SIG-M5 treated with dmso at 0.1 percent for 504 hours (cell line): ENCODE measurements at regions not wholly inside any gene's neighbourhood (a gene's known extent, or its start where the extent isn't known, plus 50 kb on each side); places are given as distances from the start of the nearest gene placed in this dataset.
"Not testable (repeated sequence)": the region's sequence is repeated elsewhere in the genome, so short reads cannot be mapped to it uniquely, and the experiment has no call there.

Experiments used
- DNase-seq: peaks from one replicate; lab custom pipeline; 2025; ENCODE audit not compliant: unreplicated experiment; lab: John Stamatoyannopoulos, UW

DNA sequence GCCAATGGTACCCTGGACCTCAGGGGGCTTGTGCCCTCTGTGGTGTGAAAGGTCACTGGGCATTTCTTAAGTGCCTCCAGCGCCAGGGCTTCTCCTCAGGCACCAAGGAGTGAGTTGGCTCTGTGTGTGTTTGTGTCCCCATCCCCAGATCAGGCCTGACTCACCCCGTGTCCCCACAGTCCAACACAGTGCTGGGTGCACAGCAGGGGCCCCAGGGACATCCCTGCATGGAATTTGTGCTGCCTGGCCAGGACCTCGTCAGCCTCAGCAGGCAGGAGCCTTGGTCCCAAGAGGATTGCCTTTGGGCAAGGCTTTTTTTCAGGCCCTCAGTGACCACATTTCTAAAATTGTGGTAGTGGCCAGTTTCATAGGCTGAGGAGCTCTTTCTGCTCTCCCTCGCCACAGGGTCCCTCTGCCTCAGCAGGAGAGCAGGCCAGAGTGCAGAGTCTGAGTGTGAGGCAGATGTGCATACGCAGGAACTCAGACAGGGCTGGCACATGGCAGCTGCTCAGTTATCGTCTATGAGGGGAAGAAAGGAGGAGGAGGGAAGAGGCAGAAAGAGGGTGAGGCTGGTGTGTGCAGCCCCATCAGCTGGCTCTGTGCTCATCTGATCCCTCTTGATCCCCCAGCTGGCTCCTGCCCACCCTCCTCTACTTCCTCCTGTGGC lies 215.6 kb downstream of the RPLP1 start:
- DNase-seq: no peak

DNA sequence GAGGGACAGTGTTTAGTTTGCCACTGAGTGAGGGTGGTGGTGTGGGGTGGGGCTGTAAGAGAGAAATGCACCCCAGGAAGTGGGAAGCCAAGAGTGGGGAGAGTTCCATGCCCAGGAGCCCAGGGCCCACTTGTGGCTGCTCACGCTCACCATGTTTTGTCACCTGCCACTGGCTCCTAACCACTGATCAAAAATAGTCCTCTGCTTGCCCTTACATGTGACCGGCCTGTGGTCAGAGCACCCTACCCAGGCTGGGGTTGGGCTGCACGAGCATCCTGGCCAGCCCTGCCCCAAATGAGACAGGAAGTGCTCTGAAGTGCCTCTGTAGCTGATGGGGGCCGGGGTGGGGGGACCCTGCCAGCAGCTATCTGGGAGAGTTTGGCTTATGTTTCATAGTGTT lies 216.3 kb downstream of the RPLP1 start:
- DNase-seq: no peak

DNA sequence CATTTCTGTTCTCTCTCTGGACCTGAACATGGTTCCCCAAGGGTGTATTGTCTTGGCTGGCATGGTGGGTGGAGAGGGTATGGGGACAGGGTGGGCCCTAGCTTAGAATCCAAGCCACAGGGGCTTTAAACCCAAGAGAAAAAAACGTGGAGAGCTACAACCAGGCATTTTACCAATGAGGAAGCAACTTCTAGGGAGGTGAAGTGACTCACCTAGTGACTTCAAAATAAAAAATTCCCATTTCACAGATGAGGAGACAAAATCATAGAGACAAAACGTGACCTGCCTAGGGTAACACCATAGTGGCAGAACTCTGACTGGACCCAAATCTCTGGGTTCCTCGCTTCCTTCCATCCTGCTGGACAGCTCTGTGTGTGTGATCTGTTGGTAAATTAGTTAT lies 216.8 kb downstream of the RPLP1 start:
- DNase-seq: no peak

DNA sequence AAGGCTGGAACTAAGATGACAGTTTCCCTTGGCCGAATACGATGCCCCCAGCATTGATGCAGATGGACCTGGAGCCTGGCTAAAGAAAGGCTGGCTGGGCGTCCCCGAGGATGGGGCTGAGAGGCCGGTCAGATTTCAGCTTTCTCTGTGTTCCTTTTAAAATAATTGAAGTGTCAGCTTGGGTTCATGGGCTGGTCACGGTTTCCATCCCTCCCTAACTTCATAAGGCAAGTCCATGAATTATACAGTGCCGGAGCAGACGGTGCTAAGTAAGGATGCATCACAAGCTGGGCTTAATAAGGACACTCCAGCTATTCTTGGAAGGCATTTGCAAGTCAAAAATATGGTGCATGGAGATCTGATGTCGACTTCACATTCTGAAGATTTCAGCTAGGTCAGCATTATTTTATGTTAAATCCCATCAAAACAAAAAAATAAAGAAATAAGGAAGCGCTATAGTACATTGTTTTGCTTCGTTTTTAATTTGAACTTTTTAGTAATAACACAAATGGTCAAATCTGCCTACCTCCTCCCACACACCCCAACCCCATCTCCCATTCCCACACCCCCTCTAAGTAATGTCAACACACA lies 220.8 kb downstream of the RPLP1 start:
- DNase-seq: no peak

DNA sequence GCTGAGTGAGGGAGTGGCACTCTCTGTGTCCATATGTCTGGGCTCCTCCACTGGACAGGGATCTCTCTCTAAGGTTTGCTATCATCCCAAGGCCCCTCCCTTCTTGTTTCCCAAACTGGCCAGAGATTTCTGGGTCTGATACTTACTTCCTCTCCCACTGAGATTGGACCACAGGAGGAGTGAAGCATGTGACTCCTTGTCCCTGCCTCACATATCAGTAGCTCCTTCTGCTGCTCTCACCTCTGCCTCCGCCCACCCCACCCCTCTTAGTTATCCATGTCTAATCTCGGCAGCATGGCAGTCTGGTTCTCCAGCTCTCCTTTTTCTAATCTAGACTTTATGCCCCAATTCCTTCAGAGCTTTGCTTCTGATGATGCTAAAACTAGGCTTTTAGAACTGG lies 223.1 kb downstream of the RPLP1 start:
- no peak for DNase-seq

DNA sequence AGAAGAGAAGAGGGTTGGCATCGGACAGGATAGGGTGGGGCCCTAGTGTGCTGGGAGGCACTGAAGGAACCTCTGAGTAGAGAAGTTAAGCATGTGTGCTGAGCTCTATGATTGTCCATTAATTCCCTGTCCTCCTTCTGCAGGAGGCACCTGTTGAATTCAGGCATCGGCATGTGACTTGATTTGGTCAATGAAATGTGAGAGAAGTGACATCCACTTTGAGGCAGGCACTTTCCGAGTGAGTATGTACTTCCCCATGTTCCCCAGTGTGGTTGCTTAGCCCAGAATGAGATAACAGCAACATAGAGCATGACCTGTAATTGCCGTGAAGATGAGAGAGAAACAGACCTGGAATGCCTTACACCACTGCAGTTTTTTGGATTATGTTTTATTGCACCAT lies 224.8 kb downstream of the RPLP1 start:
- DNase-seq: no peak

DNA sequence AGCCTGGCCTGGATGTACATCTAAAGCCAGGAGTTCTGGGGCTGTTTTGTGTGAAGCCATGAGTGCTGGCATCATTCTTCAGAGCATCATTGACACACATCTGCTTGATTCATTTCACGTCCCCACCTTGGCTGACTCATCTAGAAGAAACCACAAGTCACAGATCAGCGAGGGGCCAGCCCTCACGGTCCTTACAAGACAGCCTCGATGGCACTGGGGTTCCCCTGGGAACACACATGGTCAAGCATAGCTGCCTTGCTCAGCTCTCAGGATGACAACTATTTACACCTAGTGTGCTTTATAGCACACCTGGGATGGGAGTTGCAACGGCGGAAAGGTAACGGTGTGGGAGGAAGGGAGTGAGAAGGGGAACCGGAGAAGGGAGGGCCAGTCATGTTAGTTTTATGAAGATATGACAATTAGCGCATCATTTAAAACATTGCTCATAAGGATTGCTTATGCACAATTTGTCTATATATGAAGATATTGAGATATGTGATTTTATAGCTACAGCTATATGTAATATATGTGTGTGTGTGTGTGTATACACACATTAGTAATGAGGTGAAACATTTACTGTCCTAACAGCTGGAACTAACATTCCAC lies 227.1 kb downstream of the RPLP1 start:
- no peak for DNase-seq

DNA sequence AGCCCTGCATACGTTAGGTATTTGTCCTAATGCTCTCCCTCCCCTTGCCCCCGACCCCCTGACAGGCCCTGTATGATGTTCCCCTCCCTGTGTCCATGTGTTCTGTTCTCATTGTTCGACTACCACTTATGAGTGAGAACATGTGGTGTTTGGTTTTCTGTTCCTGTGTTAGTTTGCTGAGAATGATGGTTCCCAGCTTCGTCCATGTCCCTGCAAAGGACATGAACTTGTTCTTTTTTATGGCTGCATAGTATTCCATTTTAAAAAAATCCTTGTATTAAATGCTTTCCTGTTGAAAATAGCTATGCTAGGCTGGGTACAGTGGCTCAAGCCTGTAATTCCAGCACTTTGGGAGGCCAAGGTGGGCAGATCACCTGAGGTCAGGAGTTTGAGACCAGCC lies 232.2 kb downstream of the RPLP1 start:
- not testable (repeated sequence) for DNase-seq

DNA sequence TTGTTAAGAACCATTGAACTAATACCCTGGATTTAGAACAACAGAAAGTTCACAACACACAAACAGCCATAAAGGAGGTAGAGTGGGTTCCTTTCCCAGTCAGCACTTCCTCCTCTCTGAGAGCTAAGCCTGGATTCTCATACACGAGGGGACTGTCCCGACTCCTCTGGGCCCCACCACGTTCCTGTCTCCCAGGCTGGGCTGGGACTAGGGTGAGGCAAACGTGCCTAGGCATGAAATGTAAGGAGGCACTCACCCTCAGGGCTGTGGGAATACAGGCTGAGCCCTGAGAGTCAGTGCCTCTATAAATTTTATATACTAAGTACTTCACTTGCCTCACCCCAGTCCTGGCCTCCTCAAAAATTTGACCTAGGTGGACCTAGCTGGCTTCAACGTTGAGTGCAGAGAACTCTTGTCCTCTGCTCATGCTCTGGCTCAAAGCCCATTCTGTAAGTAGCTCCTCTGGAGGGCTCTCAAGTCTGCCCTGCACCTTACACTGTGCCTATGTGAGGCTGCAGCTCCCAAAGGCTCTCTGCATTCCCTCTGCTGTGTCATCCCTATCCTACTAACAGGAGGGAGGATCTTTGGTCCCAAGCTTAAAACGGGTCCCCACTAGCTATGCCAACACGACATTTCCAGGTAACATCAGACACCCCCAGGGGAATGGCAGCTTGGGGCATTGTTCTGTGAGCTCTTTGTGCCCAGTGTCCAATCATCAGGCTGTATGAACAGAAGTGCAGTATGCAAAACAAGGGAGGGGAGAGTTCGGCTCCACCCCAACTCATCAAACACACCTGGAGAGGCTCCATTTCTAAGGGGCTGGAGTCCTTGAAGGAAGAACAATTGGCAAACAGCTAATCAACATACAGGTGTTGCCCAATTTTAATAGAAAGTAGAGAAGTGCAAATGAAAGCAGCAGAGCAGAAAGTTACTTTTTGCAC lies 233.2 kb downstream of the RPLP1 start:
- DNase-seq: no peak

DNA sequence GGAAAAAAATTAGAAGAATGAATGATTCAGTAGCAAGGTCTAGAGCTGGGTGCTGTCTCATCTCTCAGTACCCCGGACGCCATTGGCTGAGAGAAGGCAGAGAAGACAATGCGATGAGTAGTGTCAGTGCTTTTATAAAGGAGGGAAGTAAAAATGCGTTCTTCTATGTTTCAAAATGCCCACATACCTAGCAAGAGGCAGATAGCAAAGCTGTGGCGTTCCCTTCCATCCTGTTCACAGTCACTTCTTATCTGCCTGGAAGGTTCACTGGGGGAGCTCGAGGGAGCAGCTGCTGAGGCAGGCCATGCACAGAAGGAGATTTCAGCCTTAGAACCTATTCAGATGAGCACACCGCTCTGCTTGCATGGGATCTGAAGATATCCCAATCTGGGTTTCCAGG lies 234.0 kb downstream of the RPLP1 start:
- DNase-seq: no peak

DNA sequence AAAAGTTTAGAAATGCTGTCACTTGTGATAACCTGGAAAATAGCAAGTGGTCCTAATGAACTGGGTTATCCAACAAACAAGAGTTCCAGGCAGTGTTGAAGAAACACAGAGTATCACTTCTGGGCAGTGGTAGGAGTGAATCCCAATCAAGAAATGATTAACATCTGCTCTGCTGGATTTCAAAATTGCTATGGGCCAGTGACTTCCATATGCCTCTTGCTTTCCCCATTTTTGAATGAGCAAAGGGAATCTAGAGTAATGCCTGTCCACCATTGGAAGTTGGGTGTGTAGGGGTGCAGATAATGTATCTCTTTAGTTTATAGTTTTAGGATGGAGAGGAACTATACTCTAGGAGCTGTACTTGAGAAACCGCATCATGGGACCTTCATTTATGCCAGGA lies 236.5 kb downstream of the RPLP1 start:
- no peak for DNase-seq

DNA sequence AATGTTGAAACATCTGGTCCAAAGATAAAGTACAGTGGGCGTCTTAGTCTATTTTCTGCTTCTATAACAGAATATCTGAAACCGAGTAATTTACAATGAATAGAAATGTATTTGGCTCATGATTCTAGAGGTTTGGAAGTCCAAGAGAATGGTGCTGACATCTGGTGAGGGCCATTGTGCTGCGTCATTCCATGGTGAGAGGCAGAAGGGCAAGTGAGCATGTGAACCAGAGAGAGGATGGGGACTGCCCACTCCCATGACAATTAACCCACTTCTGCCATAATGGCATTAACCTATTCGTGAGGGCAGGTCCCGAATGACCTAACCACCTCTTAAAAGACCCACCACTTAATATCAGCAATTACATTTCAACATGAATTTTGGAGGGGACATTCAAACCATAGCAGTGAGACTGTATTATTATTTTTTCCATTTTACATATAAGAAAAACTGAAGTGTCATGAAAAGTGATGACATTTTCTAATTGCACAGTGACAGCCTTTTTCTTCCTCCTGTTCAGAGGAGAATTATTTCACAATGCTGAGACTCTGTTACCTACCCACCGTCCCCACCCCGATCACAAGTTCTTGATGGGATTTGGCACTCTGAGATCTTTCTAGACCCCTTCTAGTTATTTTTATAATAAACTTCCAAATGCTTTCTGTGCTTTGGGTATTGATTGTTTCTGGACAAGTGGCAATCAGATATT lies 238.8 kb downstream of the RPLP1 start:
- no peak for DNase-seq

DNA sequence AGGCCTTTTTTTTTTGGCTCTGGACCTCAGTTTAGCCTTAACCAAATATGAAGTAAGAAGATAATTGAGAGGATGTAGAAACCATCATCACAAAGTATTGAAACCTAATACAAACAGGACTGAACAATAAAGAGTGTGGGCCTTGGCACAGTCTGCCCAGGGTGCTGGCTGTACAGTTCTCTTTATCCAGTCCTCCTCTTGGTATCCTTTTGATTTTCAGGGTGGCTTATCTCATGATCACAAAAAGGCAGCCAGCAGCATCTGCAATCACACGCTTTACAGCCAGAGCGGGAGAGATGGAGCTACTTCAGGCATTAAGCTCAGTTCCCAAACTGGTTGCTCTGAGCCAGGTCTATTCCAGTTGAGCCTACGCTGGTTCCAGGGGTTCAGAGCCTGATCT lies 239.7 kb downstream of the RPLP1 start:
- no peak for DNase-seq

DNA sequence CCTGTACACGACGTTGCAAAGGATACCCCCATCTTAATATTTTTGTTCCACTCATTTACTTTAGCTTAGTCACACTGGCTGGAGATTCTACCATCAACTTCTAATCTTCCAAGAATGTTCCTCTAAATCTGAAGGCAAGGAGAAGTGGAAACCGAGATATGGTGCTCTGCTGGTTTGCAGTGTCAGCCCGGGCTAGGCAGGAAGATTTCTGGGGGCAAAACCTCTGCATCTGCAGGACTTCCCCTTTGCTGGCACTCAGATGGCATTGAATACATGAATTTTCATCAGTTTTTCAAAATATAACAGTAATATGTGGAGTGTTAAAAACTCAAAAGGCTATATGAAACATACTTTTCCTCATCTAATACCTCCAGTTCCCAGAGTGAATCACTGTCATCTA lies 240.4 kb downstream of the RPLP1 start:
- DNase-seq: no peak

DNA sequence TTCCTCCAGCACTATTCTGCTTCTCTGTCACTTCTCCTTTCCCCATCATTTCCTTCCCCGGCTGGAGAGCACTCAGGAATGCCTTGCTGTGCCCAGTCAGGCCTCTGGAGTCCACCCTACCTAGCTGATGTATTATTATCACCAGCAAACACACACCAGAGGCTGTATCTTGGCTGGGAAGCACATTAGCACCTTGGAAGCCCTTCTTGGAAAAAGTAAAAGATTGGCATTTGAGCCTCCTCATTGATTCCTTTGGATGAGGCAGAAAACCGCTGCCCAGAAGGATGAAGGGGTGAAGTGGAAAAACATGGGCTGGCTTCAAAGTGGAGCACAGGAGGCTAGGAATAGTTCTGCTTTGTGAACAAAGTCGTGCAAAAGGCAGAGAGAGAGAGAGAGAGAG lies 244.3 kb downstream of the RPLP1 start:
- no peak for DNase-seq

DNA sequence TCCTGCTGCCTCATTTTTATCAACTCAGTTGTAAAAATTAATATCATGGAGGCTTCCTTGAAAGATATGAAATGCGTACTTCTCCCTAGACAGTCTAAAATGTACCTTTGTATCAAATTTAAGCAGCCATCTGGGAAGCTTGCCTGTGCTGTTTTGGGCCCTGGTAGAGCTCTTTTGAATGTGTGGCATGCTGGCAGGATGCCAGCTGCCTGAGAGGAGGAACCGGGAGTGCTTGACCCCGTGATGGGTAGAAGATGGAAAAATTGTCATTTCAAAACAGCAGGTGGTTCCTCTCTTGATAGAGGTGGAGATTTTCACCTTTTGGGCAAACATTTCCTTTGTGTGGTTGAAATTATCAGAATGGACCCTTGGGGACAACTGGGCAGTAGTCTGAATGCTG lies 245.3 kb downstream of the RPLP1 start:
- no peak for DNase-seq

DNA sequence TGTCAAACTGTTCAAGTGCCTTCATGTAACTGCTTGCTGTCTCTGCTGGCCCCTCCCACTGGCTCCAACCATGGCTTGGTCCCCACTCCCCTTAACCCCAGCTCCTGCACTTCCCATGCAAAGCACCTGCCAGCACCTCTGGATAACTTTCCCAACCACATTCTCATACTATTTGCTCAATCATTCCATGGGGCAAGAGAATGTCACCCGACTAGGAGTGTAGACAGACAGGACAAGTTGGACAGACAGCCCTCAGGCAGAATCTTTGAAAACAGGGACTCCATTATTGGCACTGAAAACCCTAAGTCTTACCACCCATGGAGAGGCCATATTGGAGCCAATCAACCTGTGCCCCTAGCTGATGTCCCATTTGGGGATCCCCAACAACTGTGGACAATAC lies 246.5 kb downstream of the RPLP1 start:
- no peak for DNase-seq

DNA sequence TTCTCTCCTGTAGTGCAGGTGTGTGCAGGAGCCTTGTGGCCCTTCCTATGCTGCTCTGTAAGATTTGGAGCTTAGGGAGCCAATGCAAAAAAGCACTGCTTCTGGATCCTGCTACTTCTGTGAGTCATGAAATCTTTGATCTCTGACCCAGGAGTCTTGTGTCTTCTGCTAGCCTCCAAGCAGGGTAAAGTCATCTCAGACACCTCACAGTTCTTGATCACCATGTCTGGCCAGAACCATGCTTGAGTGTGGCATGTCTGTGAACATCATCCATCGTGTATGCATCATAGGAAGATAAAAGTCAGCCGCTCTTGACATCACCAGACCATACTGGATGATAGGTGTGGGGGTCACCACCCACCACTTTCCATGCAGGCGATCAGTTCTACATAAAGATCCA lies 247.8 kb downstream of the RPLP1 start:
- DNase-seq: no peak

DNA sequence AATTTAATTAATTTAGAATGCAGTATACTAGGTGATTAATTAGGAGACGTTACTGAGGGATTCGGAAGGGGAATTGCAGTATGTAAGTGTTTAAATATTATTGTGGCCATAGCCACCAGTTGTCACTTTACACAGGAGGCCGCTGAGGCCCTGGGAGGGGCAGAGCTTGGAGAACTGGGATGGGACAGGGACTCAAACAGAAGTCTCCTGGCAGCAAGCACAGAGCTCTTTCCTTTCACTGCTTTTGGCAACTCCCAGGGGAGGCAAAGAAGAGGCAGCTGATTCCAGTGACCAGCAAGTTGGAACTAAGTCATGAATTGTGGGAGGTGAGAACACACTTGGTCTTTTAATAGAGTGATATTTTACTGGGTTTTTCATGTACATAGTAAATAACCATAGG lies 248.6 kb downstream of the RPLP1 start:
- DNase-seq: no peak

DNA sequence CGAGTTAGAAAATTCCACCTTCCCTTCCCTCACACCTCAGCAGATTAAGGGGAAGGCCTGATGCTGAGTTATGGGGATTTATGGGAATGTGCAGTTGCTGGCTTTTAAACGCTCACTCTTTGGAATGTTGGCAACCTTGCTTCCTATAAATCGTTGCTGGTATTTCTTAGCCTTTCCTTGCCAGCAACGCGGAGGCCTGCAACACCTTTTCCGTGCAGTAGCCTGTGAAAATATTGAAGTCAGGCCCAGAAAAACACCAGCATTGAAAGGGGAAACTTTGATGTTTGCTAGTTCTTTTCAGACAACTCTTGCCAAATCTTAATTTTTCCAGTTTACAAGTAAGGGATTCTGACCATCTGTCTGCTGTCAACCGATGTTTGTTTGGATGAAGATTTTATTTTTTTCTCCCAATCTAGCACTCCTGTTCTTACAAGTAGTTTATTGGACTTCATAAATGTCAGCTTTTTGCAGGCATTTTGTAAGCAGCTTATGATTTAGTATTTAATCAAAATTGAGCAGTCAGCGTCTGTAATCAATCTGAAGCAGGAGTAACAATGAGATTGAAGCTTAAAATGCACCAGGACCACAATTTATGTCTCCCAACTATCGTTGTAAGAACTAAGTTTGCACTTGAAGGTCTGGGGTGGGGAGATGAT lies 251.0 kb downstream of the RPLP1 start:
- DNase-seq: no peak

DNA sequence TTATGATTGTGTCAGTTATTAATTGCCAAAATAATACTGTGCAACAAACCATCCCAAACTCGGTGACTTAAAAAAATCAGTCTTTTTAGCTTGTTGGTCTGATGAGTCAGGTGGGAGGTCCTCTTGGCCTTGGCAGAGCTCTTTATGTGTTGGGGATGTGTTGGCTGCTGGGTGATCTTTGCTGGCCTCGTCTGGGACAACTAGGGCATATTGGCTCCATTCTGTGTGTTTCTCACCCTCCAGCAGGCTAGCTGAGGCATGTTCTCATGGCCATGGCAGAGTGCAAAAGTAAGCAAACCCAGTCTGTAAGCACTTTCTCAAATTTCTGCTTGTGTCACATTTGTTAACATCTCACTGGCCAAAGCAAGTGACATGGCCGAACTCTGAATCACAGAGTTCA lies 251.6 kb downstream of the RPLP1 start:
- DNase-seq: no peak
